ENCODE measurements at regions not wholly inside any gene's neighbourhood (a gene's known extent, or its start where the extent isn't known, plus 50 kb on each side); places are given as distances from the start of the nearest gene placed in this dataset.

- peaks cover 7% of the 10 kb centered on the region for H3K9me3 Mint-ChIP-seq
These were observed 55.6 kb upstream of the ZNF536 start for GRCh38 chr19:30316560-30317106.

GRCh38 chr19:30317403-30317802 is 54.8 kb upstream of the ZNF536 start:
- H3K27ac ChIP-seq (ENCODE audit: low read depth in 1 of 2, low read length in 2 of 2), result no peak overlapping the region
- H3K9me3 ChIP-seq (ENCODE audit: control insufficient read depth in 1 of 2, insufficient read depth in 1 of 2, low read length in 2 of 2), result peaks cover 0 to 32% of the 10 kb centered on the region in 2 experiments
- ChIA-PET POLR2A (no interaction called here), CTCF (no interaction called here)
- Mint-ChIP-seq H3K27ac (no peak overlapping the region), H3K9me3 (peaks cover 7% of the 10 kb centered on the region), H3K36me3 (ENCODE audit: low read depth) (no peaks in the 10 kb centered on the region), H3K4me3 (no peak overlapping the region), H3K27me3 (peaks cover 1% of the 10 kb centered on the region), H3K4me1 (ENCODE audit: low read depth) (no peaks in the 10 kb centered on the region)
- H3K36me3 ChIP-seq (ENCODE audit: insufficient read depth, low read length), result no peaks in the 10 kb centered on the region
- DNase-seq (no peak), ATAC-seq (ENCODE audit: poor library complexity) (no peak)
- H3K27me3 ChIP-seq (ENCODE audit: control insufficient read depth in 1 of 2, insufficient read depth in 2 of 2, low read length in 2 of 2), result no peaks in the 10 kb centered on the region
- intact Hi-C loops (cut with DNase I, micrococcal nuclease), result no loop called here
- TF ChIP-seq CTCF (IDR thresholded peaks at IDR 0.05), result no peak
- H3K4me1 ChIP-seq (ENCODE audit: insufficient read depth, low read length), result no peaks in the 10 kb centered on the region
- H3K4me3 ChIP-seq (ENCODE audit: low read length), result no peak overlapping the region

More at GRCh38 chr19:30316560-30317106, 55.6 kb upstream of the ZNF536 start:
- Mint-ChIP-seq H3K4me1 (ENCODE audit: low read depth) (no peaks in the 10 kb centered on the region), H3K27me3 (no peaks in the 10 kb centered on the region), H3K4me3 (no peak overlapping the region), H3K36me3 (ENCODE audit: low read depth) (no peaks in the 10 kb centered on the region), H3K27ac (no peak overlapping the region)
- peaks cover 0 to 32% of the 10 kb centered on the region in 2 experiments for H3K9me3 ChIP-seq (ENCODE audit: control insufficient read depth in 1 of 2, insufficient read depth in 1 of 2, low read length in 2 of 2)
- no peak for ATAC-seq (ENCODE audit: poor library complexity)
- TF ChIP-seq CTCF (IDR thresholded peaks at IDR 0.05), result no peak
- H3K27me3 ChIP-seq (ENCODE audit: control insufficient read depth in 1 of 2, insufficient read depth in 2 of 2, low read length in 2 of 2), result no peaks in the 10 kb centered on the region
- ChIA-PET POLR2A (no interaction called here), CTCF (no interaction called here)
- DNase-seq, result no peak
- H3K36me3 ChIP-seq (ENCODE audit: insufficient read depth, low read length), result no peaks in the 10 kb centered on the region
- no peak overlapping the region for H3K4me3 ChIP-seq (ENCODE audit: low read length)
- no peak overlapping the region for H3K27ac ChIP-seq (ENCODE audit: low read depth in 1 of 2, low read length in 2 of 2)
- H3K4me1 ChIP-seq (ENCODE audit: insufficient read depth, low read length), result no peaks in the 10 kb centered on the region
- intact Hi-C loops (cut with DNase I, micrococcal nuclease), result no loop called here

DNA sequence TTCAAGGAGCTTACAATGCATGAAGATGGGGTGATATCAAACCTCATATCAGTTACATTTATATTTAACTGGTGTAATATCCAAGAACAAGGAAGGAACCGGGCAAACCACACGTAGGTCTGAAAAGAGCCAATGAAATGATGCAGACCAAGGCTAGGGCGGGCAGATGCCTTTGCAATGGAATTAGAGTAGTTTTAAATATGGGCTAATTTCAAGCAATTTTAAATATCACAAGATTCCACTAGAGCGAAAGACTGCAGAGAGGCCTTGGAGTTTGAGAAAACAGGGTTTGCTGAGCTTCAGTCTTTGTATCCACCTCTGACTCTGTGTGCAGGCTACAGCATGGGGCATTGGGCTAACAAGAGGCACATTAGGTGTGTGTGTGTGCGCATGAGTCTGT is 53.9 kb upstream of the ZNF536 start:
- Histone ChIP-seq H3K9me3 (ENCODE audit: control insufficient read depth in 1 of 2, insufficient read depth in 1 of 2, low read length in 2 of 2) (peaks cover 0 to 24% of the 10 kb centered on the region in 2 experiments), H3K27ac (ENCODE audit: low read depth in 1 of 2, low read length in 2 of 2) (no peak overlapping the region), H3K4me3 (ENCODE audit: low read length) (no peak overlapping the region), H3K36me3 (ENCODE audit: insufficient read depth, low read length) (no peaks in the 10 kb centered on the region), H3K27me3 (ENCODE audit: control insufficient read depth in 1 of 2, insufficient read depth in 2 of 2, low read length in 2 of 2) (no peaks in the 10 kb centered on the region), H3K4me1 (ENCODE audit: insufficient read depth, low read length) (no peaks in the 10 kb centered on the region)
- no peak for DNase-seq
- H3K4me1 Mint-ChIP-seq (ENCODE audit: low read depth), result no peaks in the 10 kb centered on the region
- peaks cover 7% of the 10 kb centered on the region for H3K9me3 Mint-ChIP-seq
- no peak overlapping the region for H3K27ac Mint-ChIP-seq
- no peak for ATAC-seq (ENCODE audit: poor library complexity)
- ChIA-PET POLR2A (no interaction called here), CTCF (no interaction called here)
- intact Hi-C loops (cut with DNase I, micrococcal nuclease), result no loop called here
- H3K36me3 Mint-ChIP-seq (ENCODE audit: low read depth), result no peaks in the 10 kb centered on the region
- TF ChIP-seq CTCF (IDR thresholded peaks at IDR 0.05), result no peak
- H3K27me3 Mint-ChIP-seq, result peaks cover 5% of the 10 kb centered on the region
- no peak overlapping the region for H3K4me3 Mint-ChIP-seq

Data from CD4-positive, alpha-beta T cell (primary cell).